ENCODE measurements at regions not wholly inside any gene's neighbourhood (a gene's known extent, or its start where the extent isn't known, plus 50 kb on each side); places are given as distances from the start of the nearest gene placed in this dataset.

GRCh38 chr16:50863644-50864144, 121.8 kb downstream of the CYLD start:
- Histone ChIP-seq H3K4me3 (no peak overlapping the region), H4K20me1 (no peaks in the 10 kb centered on the region), H3K27ac (no peak overlapping the region), H3K4me1 (peaks cover 0 to 13% (median 0%) of the 10 kb centered on the region in 10 experiments; a peak in 5 of 20 replicates), H3K9ac (no peak overlapping the region), H3K9me3 (replicated peaks in 1 of 11) (peaks cover 0 to 2% (median 0%) of the 10 kb centered on the region in 11 experiments; a peak in 2 of 22 replicates), H3K27me3 (no peaks in the 10 kb centered on the region), H3K36me3 (no peaks in the 10 kb centered on the region), H3K4me2 (no peak overlapping the region)
- TF ChIP-seq Cebpa-rat (IDR thresholded peaks at IDR 0.05), result no peak

DNA sequence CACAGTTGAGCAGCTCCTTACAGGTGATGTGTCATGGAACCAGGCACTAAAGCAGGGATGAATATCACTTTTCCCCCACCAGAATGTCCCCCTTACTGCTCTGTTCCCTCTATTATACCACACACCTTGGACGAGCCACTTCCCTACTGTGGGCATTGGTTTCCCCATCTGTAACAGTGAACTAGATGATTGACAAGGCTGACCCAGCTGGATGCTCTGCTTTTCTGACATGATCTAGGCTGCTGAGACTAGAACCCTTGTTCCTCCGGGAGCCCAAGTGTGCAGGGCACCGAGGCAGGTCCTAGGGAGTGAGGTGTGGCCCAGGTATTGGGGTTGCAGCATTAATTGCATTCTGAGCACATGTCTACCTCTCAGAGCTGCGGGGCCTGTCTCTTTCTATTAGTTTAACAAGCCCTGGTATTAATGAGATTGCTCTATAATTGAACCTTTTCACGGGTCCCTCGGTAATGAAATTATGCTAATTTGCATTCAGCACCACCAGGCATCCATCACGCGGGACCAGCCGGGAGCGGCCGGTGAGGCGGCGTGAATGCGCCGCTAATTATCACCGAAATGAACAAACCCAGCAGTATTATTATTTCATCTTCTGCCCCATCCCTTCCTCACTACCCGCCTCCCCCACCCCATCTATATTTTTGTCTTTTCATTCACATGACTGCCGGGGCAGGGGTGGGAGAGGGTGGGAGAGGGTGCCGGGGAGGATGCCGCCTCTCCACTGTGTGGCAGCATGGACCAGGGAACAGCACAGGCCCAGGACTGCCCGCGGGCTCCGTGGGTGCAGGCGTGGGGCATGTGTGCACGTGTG, 121.1 kb downstream of the CYLD start:
- Histone ChIP-seq H3K27me3 (no peaks in the 10 kb centered on the region), H3K4me3 (no peak overlapping the region), H3K36me3 (no peaks in the 10 kb centered on the region), H3K4me1 (peaks cover 0 to 13% (median 0%) of the 10 kb centered on the region in 10 experiments; a peak in 5 of 20 replicates), H3K27ac (no peak overlapping the region), H3K4me2 (no peak overlapping the region; a peak in 1 of 22 replicates), H3K9me3 (replicated peaks in 1 of 11) (no peaks in the 10 kb centered on the region), H4K20me1 (no peaks in the 10 kb centered on the region), H3K9ac (no peak overlapping the region)
- no peak for TF ChIP-seq Cebpa-rat (IDR thresholded peaks at IDR 0.05)

- Histone ChIP-seq H3K9me3 (replicated peaks in 1 of 11) (no peaks in the 10 kb centered on the region; a peak in 1 of 22 replicates), H3K4me2 (peak overlapping the region in 2 of 11 experiments; percentile 13 to 23; a peak in 3 of 22 replicates), H4K20me1 (no peaks in the 10 kb centered on the region), H3K27ac (no peak overlapping the region), H3K9ac (no peak overlapping the region), H3K27me3 (no peaks in the 10 kb centered on the region), H3K36me3 (no peaks in the 10 kb centered on the region), H3K4me1 (peaks cover 0 to 20% (median 0%) of the 10 kb centered on the region in 10 experiments; a peak in 6 of 20 replicates), H3K4me3 (no peak overlapping the region)
- no peak for TF ChIP-seq Cebpa-rat (IDR thresholded peaks at IDR 0.05)
These were observed 120.1 kb downstream of the CYLD start for GRCh38 chr16:50861970-50862411.

- Histone ChIP-seq H3K27me3 (no peaks in the 10 kb centered on the region), H3K9me3 (replicated peaks in 1 of 11) (peaks cover 0 to under 1% (median 0%) of the 10 kb centered on the region in 11 experiments; a peak in 1 of 22 replicates), H3K36me3 (no peaks in the 10 kb centered on the region), H3K4me3 (no peak overlapping the region), H3K4me1 (peaks cover 0 to 23% (median 0%) of the 10 kb centered on the region in 10 experiments; a peak in 6 of 20 replicates), H3K27ac (no peak overlapping the region), H3K4me2 (no peak overlapping the region), H3K9ac (no peak overlapping the region), H4K20me1 (no peaks in the 10 kb centered on the region)
- TF ChIP-seq Cebpa-rat (IDR thresholded peaks at IDR 0.05), result no peak
These were observed 119.6 kb downstream of the CYLD start for GRCh38 chr16:50861451-50861850.

DNA sequence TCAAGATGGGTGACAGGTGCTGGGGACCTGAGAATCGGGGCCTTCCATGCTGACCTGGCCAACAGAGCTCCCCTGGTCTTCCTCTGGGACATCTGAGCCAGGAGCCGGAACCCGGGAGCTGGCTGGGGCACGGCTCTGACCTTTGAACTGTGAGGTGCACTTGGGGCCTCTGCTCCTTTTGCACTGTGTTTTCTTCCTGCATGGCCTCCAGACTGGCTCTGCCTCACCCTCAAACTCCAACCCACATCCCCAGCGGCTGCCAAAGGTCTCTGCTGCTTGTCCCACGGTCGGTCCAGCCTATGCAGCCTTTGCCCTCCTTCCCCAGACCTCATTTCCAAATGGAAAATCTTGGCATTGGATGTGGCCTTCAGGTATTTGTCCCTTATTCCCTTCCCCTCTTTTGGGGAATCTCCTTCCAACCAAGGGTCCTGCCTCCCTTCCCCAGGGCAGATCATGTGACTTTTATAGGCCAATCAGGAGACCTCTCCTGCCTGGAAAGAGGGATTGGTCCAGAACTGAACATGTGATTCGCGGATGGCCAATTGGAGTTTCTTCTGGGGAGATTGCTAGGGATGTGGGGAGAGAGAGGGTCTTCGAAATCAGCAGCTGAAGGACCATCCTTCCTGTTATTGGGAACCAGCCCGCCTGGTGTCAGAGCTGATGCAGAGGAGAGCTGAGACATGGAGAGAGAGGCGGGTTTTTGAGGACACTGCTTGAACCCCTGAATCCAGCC, 117.9 kb downstream of the CYLD start:
- Histone ChIP-seq H3K4me3 (no peak overlapping the region), H4K20me1 (no peaks in the 10 kb centered on the region)

DNA sequence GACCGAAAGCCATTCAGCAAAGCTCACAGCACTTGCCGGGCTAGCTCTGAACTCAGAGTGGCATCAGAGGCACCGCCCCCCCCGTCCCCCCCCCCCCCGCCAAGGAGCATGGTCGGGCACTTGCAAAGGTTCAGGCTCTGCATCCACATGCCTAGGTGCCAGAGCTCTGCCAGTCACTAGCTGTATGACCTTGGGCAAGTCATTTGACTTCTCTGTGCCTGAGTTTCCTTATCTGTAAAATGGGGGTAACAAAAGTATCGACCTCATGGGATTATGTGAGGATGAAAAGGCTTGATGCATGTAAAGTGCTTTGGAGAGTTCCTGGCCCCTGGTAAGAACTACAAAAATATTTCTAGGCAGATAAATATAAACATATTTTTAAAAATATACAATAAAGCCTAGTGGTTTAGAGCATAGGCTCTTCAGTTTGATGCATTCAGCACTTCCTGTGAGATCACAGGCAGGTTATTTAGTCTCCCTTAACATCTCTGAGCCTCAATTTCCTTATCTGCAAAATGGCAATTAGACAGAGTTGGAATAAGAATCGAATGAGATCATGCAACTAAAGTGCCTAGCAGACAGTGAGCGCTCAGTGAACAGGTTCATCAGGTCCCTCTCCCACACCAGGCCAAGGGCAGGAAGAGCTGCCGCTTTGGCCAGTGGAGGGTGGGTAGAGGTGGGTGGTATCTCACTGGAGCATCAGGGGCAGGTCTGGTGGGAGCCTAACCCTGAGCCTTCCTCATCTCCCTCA, 117.2 kb downstream of the CYLD start:
- H3K27me3 ChIP-seq, result no peaks in the 10 kb centered on the region
- peaks cover 0 to 23% (median 0%) of the 10 kb centered on the region in 10 experiments; a peak in 6 of 20 replicates for H3K4me1 ChIP-seq
- no peak overlapping the region for H3K4me2 ChIP-seq
- TF ChIP-seq Cebpa-rat (IDR thresholded peaks at IDR 0.05), result no peak
- peaks cover 0 to 2% (median 0%) of the 10 kb centered on the region in 11 experiments; a peak in 1 of 22 replicates for H3K9me3 ChIP-seq (replicated peaks in 1 of 11)
- H4K20me1 ChIP-seq, result no peaks in the 10 kb centered on the region
- no peak overlapping the region for H3K27ac ChIP-seq
- no peak overlapping the region for H3K4me3 ChIP-seq
- H3K9ac ChIP-seq, result no peak overlapping the region
- no peaks in the 10 kb centered on the region for H3K36me3 ChIP-seq

More for the DNA sequence above, 117.9 kb downstream of the CYLD start:
- H3K36me3 ChIP-seq, result no peaks in the 10 kb centered on the region
- no peaks in the 10 kb centered on the region for H3K27me3 ChIP-seq
- H3K9ac ChIP-seq, result no peak overlapping the region
- no peak for TF ChIP-seq Cebpa-rat (IDR thresholded peaks at IDR 0.05)
- H3K27ac ChIP-seq, result no peak overlapping the region
- peaks cover 0 to 23% (median 0%) of the 10 kb centered on the region in 10 experiments; a peak in 6 of 20 replicates for H3K4me1 ChIP-seq
- no peak overlapping the region for H3K4me2 ChIP-seq
- peaks cover 0 to 2% (median 0%) of the 10 kb centered on the region in 11 experiments; a peak in 1 of 22 replicates for H3K9me3 ChIP-seq (replicated peaks in 1 of 11)

DNA sequence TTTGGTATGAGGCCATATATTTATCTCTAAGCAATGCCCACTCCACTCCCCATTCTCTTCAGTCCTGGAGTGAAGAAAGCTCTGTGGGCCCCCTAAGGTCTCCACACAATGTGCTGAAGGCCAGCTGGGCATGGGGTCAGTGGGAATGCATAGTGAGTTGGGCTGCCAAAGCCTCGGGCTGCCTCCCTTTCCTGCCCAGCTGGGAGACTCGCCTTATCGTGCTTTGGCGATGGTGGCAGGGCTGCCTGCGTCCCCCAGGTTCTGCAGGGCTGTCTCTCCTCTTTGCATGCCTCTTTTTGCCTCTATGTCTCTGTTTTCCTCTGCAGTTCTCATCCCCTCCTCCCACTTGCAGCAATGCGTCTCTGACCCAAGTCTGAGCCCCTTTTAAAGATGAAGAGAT, 116.5 kb downstream of the CYLD start:
- H3K27me3 ChIP-seq, result no peaks in the 10 kb centered on the region
- no peak overlapping the region for H3K9ac ChIP-seq
- no peak for TF ChIP-seq Cebpa-rat (IDR thresholded peaks at IDR 0.05)
- no peak overlapping the region for H3K4me3 ChIP-seq
- no peaks in the 10 kb centered on the region for H3K36me3 ChIP-seq
- H3K27ac ChIP-seq, result no peak overlapping the region
- no peak overlapping the region for H3K4me2 ChIP-seq
- peaks cover 0 to 2% (median 0%) of the 10 kb centered on the region in 11 experiments; a peak in 1 of 22 replicates for H3K9me3 ChIP-seq (replicated peaks in 1 of 11)
- peaks cover 0 to 23% (median 0%) of the 10 kb centered on the region in 10 experiments; a peak in 6 of 20 replicates for H3K4me1 ChIP-seq
- no peaks in the 10 kb centered on the region for H4K20me1 ChIP-seq

- peaks cover 0 to 23% (median 0%) of the 10 kb centered on the region in 10 experiments; a peak in 6 of 20 replicates for H3K4me1 ChIP-seq
- H3K36me3 ChIP-seq, result no peaks in the 10 kb centered on the region
- H3K4me2 ChIP-seq, result no peak overlapping the region
- H3K9me3 ChIP-seq (replicated peaks in 1 of 11), result peaks cover 0 to 2% (median 0%) of the 10 kb centered on the region in 11 experiments; a peak in 1 of 22 replicates
- H3K27ac ChIP-seq, result no peak overlapping the region
- H3K4me3 ChIP-seq, result no peak overlapping the region
- H3K9ac ChIP-seq, result no peak overlapping the region
- H3K27me3 ChIP-seq, result no peaks in the 10 kb centered on the region
- H4K20me1 ChIP-seq, result no peaks in the 10 kb centered on the region
- TF ChIP-seq Cebpa-rat (IDR thresholded peaks at IDR 0.05), result no peak
These were observed 116.0 kb downstream of the CYLD start for GRCh38 chr16:50857881-50858280.

Measured in BLaER1 treated with 17β-estradiol and CSF1 and Interleukin-3, amounts not matched to agents 10 nM and 100 nM (cell line).